GM19372 (cell line): ENCODE measurements at regions not wholly inside any gene's neighbourhood (a gene's known extent, or its start where the extent isn't known, plus 50 kb on each side); places are given as distances from the start of the nearest gene placed in this dataset.

Source experiments
- ATAC-seq: cut with Tn5 transposase; IDR thresholded peaks from one replicate; pipeline ENCODE4 v1.9.1; 2021; ENCODE audit warnings: mild to moderate bottlenecking, low read depth, moderate library complexity; ENCODE audit not compliant: unreplicated experiment

DNA sequence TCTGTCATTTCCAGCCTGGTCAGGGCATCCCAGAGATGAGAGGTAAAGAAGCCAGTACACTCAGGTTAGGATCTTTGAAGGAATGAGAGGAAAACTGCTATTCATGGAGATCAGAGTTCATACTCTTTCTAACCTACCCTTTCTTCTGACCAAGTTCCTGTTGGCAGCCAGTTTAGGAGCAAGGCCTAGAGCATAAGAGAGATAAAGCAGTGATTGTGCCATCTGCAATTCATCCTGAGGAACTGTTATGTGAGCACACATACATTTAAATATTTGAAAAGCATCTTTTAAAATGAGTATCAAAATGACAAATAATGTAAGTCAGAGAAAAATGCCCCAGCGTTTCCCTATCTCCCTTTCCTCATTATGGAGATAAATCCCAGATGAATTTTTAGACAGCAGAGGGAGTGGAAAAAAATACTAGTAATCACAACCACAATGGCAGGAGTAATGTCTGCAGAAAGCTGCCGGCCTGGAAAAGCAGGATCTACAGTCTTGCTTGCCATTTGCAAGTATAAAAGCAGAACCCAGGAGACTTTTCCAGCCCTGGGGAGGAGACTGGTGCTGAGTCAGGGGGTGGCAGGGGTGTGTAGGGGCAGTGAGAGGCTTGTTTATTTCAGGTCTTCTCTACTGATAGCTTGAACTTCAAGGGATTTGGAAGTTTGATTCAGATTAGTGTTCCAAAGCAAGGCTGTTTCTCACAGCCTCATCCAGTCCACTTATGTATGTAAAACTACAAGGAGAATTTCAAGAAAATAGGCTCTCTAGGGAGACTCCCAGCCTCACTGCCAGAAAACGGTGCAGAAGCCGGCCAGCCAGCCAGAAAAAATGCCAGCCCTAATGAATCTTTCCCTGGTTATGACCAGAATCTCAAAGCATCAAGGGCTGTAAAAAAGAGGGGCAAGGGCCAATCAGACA is 1052.4 kb downstream of the TUSC7 start:
- ATAC-seq, result no peak

DNA sequence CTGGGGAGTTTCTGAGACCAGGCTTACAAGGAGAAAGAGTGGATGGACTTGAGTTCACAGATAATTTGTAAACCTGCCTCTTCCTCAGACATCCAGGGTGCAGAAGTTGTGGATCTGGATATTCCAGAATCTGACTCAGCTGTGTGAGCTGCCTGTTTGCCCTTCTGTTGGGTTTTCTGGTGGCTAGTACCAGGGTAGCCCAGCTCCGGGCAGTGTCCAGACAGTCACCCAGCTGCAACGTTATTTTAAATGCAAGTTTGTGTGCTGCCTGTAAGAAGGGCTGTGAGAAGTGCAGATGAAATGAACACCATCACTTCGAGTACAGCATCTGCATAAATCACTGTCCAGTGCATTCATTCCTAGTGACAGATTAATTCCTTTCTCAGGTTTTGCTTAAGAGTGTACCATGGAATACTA is 1053.0 kb downstream of the TUSC7 start:
- ATAC-seq, result no peak

DNA sequence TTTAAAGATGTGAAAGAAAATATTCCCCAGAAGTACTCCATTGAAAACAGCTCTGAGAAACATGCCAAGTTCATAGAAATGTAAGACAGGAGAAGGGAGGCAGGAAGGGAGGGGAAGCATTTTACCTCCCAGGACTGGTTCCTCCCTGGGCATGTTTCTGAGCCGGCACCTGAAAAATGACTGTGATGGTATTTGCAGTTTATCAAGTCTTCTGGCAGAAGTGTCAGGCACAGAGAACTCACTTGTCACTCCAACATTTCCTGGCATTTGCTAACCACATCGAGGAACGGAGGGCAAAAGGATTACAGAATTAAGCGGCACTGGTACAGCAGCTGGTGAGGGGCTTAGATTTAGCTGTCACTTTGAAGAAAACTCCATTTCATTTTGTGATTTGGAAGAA is 1054.0 kb downstream of the TUSC7 start:
- ATAC-seq, result no peak

DNA sequence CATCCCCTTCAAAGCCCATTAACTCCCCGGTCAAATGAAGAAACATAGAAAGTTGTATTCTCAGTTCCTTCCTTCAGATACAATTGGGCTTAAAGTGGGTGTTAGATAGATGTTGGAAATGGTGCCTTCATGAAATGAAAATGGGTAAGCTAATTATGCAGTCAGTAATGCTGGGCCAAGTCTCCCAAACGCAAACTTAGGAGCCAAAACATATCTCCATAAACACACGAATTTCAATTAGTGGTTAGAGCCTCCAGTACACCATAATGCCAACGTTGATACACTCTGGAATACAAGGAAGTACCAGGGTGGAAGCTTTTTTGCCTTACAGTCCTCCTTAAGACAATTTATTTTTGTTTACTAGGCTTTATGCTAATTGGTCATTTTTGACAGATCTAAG is 1059.0 kb downstream of the TUSC7 start:
- no peak for ATAC-seq

DNA sequence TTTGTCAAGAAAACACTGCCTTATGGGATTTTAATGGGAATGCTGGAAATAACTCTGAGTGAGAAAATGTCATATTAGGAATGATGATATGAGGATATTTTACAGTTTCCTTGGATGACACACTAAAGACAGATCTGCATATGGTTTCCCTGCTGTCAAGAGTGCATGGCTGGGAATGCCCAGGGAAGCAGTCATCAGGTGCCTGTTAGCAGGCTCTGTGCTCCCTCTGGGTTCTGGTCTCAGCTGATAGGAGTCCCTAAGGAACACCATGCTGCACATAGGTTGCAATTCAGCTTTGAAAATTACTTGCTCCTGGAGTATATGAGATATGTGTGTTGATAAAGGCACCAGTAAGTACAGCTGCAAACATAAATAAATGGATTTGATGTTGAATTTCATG is 1064.6 kb downstream of the TUSC7 start:
- ATAC-seq, result no peak

DNA sequence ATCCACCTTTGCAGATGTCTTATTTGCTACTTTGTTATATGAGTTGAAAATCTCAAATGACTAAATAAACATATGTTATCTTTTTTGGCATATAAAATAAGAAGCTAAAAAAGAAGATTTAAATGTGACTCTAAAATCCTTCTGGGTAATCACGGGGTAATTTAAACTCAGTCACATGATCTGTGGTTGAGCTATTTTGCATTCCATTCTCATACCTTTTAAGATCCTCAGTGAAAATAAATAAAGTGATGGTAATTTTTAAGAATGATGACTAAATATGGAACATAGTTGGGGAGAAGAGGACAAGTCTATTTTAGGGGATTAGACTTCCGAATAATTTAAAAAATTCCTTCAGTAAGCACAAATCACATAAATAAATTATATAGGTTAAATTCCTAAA is 1076.8 kb downstream of the TUSC7 start:
- no peak for ATAC-seq

DNA sequence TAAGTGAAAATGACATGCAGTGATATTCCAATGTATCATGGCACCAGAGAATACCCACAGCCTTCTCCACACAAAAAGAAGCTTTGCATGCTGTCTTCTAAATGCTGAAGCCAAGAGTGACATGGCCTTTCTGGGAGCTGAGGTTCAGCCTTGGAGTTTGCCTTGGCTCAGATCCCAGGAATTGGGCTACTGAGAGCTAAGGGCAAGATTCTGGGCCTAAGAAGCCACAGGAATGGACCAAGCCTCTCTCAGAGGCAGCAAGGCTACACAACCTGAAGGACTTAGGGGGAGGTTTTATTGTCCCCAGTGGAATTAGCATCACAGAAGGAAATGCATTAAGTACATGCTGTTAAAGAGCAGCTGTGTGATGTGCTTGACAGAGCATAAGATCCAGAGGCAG is 1078.5 kb downstream of the TUSC7 start:
- ATAC-seq, result no peak

DNA sequence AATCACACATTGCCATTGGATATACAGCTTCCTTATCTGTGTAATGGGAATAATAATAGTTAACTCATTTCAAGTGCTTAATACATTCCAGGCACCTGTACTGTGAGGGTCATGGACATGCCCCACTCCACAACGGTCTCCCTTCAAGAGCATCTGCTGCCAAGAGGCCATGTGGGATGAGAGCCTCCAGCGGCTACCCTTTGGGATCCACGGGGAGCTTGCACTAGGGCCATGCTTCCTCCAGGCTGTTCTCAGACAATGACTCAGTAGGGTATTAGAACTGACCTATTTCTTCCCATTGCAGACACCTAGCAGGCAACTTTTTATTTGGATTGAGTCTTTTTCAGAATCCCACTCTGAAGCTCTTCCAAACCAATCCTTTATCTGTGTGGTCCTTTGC is 1078.9 kb downstream of the TUSC7 start:
- no peak for ATAC-seq

DNA sequence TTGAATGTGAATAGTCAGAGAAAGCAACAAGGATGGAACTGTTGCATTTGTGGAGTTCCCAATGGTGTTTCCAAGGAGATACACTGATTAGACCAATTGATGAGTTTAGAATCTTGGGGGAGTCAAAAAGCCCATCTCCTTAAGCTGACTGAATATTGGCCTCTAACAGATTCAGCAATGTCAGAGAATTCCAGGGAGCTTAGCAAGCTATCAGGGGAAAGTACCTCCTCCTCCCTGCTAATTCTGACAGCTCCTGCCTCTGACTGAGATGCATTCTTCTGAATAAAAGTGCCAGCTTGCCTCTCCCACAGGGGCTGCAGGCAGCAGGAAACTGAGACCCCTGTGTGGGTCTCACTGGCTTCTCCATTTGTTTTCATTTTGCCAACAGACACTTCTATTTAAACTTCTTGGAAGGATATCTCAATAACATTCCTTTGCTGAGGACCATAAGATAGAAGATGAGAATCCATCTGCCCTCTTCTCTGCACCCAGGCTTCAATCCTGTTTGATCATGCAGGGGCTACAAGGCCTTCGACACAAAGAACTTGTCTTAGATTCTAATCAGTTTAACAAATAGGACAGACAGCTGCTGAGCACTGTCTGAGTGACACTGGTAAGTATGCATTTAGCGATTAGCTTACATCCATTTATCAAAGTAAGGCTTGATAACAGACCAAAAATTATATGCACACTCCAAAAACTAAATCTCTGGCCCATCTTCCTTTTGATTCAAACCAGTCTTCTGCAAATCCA is 1080.8 kb downstream of the TUSC7 start:
- ATAC-seq, result no peak

DNA sequence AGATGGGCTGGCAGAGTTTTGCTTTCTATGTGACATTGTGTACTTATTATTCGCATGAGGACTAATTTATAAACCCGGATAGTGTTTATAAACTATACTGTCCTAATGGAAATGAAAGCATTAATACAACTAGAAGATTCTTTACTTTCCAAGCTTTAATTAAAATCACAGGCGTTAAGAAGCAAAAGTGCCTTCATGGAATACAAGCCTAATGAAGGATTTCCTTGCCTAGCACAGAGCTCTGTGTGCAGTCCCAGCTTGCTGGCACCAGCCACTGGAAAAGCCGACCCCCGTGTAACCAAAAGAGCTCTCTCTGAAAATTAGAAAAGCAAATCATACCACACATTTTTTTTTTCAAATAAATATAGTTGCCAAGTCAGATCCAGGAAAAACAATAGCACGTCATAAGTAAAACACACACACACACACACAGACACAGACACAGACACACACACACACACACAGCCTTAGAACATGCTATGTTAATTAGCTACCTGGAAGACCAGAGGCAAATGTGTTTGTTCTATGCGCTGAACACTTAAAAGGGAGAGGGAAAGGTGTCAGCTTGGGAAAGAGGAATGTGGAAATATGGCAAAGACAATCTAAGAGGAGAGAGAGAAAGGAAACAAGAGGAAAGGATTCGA is 1084.2 kb downstream of the TUSC7 start:
- no peak for ATAC-seq

DNA sequence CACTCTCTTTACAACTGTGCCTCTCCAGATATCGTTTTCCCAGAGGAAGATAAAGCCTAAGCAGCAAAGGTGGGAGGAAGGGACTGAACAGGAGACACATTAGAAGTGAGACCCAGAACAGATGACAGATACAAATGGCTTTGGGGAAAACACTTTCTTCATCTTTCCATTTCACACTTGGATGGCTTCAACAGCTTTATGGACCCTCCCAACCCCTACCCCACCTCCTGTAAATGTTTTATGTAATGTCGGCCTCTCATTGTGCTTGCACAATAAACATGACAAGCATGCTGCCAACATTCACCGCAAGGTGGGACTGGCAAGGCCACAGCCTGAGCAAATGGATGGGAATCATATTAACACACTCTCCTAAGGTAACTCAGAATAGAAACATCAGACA is 1088.6 kb downstream of the TUSC7 start:
- no peak for ATAC-seq

DNA sequence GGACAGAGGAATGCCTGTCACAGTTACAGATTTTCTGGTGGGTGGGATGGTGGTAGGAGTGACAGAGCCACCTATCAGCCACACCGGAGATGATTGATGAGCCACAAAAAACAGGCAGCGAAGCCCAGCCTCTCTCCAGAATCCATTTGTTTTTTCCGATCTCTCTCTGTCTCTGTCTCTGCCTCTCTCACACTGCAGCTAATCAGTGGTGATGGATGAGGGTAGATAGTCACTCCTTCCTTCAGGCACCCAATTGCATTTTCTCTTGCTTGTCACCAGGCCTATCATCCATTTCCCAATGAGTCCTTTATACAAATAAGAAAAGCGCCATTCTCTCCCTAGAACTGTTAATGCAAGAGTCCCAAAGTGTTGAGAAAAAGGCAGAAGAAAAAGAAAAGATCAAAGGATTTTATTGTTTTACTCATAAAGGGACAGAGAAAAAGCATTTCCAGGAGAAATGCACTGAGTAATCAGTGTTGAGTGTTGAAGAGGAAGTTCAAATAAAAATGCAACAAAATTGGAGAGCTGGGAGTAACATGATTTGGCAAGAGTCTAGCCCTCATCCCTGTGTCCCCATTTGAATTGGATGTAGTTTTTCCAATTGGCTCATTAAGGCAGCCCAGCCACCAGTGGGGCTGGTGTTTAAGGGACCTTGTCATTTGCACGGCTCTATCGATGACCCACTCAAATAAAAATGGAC is 1089.3 kb downstream of the TUSC7 start:
- ATAC-seq, result no peak

DNA sequence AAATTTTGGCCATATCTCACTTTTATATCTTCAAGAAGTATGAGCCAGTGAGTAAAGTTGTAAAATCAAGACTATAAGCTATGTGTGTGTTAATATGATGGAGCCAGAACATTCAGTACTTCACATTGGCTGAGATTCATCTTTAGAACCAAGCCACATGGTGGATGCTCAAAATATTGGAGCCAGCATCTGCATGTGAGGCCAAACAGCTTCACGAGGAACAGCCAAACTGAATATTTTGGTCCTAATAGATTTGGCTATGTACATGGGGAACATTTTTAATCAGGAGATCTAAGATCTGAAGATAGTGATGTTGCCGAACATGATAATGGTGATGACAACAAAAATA is 1089.8 kb downstream of the TUSC7 start:
- ATAC-seq, result no peak

DNA sequence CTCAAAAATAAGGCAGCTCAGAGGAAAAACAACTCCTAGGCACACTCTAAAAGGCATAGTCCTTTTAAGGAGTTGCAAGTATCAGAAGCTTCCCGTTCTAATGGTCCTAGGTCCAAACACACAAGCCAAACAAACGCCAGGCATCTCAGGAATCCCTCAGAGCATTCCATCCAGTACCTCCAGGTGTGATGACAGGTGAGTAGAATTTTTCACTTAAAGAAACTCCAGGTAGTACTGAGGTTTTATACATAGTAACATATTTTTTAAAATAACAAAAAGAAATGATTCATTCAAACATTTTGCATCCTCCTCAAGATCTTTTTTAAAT is 1092.3 kb downstream of the TUSC7 start:
- ATAC-seq, result no peak

DNA sequence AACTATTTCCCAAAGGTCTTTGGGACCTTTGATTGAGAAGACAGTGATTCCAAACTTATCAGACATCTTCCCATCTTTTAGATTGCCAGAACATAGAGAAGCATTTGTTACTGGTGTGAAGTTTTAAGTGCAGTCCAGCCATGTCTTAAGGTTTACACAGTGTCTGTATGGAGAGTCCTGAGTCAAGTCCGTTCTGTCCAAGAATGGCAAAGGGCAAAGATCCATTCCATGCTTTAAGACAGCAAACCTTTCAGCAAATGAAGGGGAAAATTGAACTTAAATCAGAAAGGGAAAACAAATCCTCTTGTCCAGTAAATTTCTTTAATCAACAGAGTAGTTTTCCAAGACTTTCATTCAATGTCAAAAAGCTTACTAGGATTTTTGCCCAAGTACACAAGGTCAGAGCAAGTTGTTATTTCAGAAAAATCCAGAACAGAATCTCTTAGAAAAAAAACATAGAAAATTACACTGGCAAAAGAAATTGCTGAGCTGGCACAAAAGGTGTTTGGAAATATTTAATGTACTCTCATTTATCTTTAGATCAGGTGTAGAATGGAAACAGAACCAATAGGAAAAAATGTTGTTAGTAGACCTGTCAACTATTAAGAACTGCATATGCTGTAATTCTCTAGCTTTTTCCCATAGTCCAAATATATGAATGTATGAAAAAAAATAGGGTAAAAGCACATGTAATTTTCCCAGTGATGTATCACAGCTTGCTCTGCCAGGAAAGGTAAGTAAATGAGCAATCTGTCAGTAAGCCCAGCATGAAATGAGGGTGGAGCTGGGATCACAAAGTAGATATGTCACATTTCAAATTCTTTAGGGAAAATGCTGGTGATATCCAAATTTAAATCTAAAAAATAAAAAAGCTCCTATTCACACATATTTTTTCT is 1099.9 kb downstream of the TUSC7 start:
- ATAC-seq, result no peak

DNA sequence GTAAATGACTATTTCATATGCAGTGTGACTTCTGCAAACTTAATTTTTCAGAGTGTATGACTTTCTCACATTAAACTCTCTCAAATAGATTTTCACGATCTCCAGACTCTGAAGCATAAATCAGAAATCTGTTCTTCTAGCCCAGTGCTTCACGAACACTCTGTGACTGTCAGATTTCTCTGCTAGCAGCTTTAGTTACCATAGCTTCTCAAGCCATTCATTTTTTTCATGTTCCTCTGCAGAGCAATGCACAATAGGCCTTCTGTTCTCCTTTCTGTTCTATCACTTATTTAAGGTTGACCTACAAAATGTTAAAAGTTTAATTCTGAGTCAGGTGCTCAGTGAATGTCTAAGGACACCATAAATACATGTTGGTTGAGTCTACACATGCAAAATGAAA is 1102.2 kb downstream of the TUSC7 start:
- no peak for ATAC-seq

DNA sequence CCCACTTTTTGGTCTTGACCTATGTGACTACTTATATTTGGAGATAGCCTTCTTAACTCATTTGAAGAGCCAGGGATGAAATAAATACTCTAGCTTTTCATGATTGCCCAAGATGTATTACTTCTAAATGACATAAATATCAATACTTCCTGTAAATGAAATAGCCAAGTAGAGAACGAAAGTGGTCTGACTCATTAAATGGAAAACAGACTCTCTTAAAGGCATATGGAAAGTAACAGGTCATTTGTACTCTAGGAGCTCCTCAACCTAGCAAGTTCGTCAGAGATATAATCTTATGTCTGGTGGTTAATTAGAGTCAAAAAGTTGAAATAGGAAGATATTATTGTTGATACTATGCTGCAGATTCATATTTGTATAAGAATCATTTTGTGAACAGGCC is 1105.4 kb downstream of the TUSC7 start:
- ATAC-seq, result no peak

DNA sequence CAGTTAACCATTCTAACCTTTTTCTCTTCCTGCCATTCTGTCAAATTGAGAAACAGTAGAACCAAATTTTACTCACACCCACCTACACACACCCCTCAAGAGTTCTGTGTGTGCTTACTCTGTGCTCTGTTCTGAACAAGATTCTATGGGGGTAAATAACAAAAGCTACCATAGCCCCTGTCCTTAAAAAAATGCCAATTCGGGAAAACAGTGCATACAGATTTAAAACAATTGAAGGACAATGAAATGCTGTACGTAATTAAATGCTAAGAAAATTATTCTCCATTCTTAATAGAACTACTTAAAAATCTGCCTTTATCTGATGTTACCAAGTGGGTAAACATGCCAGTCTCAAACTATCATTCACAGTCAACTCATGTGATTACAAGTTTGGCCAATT is 1107.5 kb downstream of the TUSC7 start:
- no peak for ATAC-seq

DNA sequence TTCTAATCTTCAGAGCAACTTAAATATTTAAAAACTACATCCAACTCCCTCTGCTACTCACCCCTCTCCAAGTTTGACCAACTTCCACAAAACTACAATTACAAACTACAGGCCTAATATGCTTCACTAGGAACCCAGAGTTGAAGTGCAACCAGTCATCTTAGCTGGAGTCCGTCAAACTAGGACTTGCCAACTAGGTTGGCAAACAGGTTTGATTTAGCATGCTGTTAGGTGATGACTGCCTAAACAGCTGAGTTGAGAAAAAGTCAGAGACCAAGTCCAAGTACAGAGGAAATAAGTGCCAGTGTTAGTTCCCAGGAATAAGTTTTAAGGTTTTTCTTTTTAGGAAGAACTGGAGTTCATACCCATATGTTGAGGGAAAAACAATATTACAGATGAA is 1109.0 kb downstream of the TUSC7 start:
- no peak for ATAC-seq

DNA sequence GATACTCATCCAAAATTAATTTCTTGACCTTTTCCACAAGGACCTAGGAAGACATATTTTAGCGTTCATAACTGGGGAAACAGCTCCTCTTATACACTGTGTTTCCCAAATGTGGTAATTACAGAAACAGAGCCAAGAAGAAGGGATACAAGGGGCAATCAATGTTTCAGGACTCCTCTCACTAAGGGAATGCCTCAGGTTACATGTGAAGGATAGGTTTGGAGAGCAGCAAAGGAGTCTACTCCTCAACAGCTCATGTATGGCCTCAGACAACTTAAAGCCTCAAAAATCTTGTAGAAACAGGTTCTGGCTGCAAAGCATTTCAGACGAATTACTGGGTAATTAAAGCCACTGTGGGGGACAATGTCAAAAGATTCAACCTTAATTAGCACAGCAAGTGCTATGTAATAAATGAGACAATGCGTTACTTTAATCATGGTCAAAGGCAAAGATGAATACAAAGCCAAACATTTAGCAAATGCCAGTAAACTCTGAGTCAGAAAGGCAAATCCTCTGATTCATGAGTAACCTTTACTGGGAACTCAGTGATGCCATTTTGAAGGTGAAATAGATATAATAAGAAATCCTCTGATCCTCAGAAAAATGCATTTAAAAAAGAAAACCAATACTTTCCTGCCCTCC is 1111.2 kb downstream of the TUSC7 start:
- ATAC-seq, result no peak
